ENCODE measurements at regions not wholly inside any gene's neighbourhood (a gene's known extent, or its start where the extent isn't known, plus 50 kb on each side); places are given as distances from the start of the nearest gene placed in this dataset.

DNA sequence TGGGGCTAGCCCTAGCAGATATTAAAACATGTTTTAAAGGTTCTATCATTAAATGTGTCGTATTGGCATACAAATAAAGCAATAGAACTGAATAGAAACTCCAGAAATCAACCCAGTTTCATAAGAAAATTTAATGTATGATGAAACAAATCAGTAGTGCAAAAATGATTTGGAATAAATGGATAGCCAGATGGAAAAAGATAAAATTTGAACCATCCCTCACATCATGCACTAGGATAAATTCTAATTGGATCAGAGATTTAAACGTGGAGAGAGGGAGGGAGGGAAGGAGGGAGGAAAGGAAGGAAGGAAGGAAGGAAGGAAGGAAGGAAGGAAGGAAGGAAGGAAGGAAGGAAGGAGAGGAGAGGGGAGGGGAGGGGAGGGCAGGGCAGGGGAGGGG is 235.3 kb downstream of the SEC61B start:
- TF ChIP-seq POLR2A (IDR thresholded peaks at IDR 0.05) = no peak
- TF ChIP-seq, protein P1, sequence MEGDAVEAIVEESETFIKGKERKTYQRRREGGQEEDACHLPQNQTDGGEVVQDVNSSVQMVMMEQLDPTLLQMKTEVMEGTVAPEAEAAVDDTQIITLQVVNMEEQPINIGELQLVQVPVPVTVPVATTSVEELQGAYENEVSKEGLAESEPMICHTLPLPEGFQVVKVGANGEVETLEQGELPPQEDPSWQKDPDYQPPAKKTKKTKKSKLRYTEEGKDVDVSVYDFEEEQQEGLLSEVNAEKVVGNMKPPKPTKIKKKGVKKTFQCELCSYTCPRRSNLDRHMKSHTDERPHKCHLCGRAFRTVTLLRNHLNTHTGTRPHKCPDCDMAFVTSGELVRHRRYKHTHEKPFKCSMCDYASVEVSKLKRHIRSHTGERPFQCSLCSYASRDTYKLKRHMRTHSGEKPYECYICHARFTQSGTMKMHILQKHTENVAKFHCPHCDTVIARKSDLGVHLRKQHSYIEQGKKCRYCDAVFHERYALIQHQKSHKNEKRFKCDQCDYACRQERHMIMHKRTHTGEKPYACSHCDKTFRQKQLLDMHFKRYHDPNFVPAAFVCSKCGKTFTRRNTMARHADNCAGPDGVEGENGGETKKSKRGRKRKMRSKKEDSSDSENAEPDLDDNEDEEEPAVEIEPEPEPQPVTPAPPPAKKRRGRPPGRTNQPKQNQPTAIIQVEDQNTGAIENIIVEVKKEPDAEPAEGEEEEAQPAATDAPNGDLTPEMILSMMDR (IDR thresholded peaks at IDR 0.05) = no peak

Measured in thyroid gland (tissue), 4 donors.